ENCODE measurements at regions not wholly inside any gene's neighbourhood (a gene's known extent, or its start where the extent isn't known, plus 50 kb on each side); places are given as distances from the start of the nearest gene placed in this dataset.

DNA sequence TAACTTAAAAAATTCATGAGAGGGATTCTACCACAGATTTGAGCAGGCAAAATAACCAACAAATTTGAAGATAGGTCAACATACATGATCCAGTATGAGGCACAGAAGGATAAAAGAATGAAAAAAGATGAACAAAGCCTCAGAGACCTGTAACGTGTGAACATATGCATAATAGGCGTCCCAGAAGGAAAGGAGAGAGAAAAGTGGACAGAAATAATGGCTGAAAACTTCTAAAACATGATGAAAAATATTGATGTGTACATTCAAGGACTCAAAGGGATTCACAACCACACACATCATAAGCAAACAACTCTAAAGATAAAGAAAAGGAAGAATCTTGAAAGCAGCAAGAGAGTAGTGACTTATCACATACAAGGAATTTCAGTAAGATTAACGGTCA, 100.1 kb upstream of the PARD3B start:
- FAIRE-seq: no peak

GRCh38 chr2:204447722-204448121, 97.6 kb upstream of the PARD3B start:
- no peak for FAIRE-seq

DNA sequence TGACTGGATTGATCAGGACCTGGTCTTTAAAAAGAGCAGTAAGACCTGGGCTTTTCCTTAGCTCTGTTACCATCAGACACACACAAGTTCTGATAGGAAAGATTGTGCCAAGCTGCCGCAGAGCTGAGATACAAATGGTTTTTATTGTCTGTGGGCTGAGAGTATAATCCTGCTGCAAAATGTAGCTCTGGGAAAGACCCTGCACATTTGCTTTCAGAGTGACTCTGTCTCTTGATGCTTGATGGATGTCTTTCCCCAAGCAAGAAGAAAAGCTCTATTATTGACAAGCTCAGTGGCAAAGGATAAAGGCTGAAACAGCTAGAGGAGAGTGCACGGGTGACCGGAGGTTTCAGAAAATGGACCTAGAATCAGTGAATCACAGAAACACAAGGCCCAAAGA, 95.3 kb upstream of the PARD3B start:
- FAIRE-seq: no peak

- no peak for FAIRE-seq
These were observed 93.5 kb upstream of the PARD3B start for GRCh38 chr2:204451766-204452165.

- no peak for FAIRE-seq
These were observed 92.7 kb upstream of the PARD3B start for GRCh38 chr2:204452464-204453023.

DNA sequence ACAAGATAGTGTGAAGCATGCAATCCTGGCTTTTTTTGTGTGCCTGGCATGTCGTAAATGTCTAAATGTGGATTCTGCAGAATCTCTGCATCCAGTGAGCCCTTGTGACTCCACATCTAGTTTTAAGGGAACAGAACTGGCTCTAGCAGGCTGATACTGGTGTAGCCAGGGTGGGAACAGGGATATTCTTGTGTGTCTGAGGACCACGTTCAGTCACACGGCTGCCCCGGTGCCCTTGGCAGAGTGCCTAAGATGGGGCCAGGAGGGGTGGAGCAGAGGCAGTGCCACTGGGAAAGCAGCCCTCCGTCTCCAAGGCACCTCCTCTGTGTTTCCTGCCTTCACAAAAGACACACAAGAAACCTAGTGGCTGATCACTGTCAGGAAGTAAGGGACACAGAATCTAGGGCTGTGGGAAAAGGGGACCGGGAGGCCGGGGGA, 91.5 kb upstream of the PARD3B start:
- FAIRE-seq: no peak

DNA sequence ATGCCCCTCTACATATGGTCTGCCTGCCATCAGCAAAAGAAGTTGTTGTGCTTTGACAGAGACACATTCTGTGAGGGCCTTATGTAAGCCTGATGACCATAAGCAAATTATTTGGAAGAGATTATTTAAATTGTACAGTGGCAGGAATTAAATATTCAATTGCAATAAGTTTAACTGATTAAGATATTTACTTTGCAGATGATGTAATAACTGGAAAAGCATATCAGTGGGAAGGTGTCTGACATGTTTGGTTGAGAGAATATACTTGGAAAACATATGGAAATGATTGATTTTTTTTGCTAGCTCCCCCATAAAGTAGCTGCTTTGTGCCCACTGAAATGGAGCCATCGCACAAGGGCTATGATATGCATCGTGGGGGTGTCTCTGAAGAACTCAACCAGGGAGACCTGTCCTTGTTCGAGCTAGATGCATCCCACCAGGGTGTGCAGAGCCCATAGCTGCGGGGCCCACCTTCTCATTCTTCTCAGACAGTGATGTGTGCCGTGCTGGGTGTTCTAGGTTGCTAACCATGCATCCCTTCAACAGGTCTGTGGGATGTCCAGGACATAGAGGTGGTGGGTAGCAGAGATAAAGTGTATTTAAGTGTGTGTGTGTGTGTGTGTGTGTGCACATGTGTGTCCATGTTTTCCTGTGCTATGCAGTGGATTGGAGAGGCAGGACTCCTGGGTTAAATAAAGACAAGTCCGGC, 90.4 kb upstream of the PARD3B start:
- FAIRE-seq: no peak

- FAIRE-seq: no peak
These were observed 76.4 kb upstream of the PARD3B start for GRCh38 chr2:204468746-204469429.

GRCh38 chr2:204470178-204470620, 75.1 kb upstream of the PARD3B start:
- FAIRE-seq: no peak

DNA sequence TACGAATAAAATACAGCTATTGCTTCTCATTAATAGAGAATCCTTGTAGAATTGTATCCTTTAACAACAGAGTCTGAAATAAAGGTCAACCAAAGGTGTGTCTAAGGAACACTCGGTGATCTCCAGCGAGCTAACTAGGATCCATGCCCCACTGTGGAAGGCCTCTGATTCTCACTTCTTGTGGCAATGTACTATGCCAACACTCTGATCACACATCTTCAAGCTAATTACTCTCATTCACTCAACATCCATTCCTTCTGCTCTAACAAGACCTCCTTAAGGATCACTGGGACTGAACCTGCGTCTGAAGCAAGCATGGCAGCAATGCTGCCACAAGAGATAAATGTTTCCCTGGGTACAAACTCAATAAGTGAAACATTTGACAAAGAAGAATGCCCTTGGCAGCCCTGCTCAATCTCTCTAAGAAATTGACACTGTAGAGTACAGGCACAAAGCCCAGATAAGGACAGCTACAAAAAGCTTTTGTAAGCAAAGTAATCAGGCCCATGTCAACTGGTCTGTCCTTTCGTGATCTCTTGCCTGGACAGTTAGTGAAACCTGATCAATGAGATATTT, 74.6 kb upstream of the PARD3B start:
- no peak for FAIRE-seq

DNA sequence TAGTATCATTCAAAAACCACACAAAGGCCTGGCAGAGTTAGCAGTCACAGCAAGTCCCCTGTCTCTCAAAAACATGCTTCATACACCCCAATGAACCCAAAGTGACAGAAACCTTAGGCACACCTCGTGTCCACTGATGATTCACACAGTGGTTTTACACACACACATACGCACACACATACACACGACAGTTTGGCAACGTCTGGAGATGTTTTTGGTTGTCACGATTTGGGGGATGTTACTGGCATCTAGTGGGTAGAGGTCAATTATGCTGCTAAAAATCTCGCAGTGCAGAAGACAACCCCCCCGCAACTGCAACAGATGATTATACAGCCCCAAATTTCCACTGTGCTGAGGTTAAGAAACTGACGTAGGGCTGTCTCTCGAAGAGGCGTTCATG, 72.9 kb upstream of the PARD3B start:
- no peak for FAIRE-seq

DNA sequence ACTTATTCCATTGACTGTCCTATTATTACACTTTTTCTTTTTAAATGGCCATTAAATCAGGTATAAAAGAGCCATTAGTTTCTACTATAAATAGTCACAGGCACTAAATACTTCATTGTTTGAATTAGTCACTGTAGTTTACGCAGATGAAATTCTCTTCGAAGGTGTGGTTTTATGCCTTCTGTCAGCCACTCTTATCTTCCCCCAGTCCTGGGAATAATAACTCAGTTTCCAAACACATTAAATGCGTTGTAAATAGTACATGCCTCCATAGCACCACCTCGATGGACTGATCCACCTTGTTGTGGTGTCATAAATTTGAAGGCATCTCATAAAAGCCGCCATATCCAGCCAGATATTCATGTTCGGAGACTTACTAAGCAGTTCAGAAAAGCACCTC, 72.1 kb upstream of the PARD3B start:
- no peak for FAIRE-seq

- FAIRE-seq: no peak
These were observed 69.9 kb upstream of the PARD3B start for GRCh38 chr2:204475399-204475798.

- no peak for FAIRE-seq
These were observed 67.8 kb upstream of the PARD3B start for GRCh38 chr2:204477358-204477950.

DNA sequence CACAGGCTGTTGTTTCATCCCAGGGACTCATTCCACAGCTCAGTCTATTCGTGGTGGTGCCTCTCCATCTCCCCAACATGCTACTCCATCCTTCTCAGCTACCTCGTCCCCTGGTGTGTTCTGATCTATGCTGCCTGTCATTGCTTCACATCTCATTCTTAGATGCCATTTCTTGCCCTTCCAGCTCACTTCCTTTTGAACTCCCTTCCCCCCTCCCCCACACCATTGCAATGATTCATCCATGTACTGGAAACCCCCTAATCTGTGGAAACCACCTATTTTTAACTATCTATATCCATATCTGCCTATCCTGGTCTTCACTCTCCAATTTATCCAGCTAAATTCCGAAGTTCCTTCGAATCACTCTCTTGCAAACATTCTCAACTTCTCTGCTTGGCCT, 65.7 kb upstream of the PARD3B start:
- FAIRE-seq: no peak

DNA sequence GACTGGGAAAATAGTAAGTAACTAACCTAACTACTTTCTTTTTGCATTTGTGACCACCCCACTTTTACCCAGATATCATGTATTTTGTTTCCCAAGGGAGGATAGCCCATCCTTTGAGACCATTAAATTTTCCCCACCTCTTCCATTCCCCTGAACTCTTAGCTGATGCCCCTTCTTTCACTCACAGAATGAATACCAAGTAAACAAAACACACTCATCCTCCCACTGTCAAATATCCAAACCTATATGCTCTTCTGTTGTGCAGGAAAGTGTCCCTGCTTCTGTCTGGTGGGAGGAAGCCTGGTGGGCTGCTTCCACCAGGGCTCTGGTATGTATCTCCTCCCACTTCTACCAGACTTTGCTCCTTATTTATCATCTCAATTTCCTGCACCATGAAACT, 64.6 kb upstream of the PARD3B start:
- FAIRE-seq: no peak

GRCh38 chr2:204483608-204484081, 61.6 kb upstream of the PARD3B start:
- no peak for FAIRE-seq

GRCh38 chr2:204486321-204486720, 59.0 kb upstream of the PARD3B start:
- FAIRE-seq: no peak

GRCh38 chr2:204486805-204487204, 58.5 kb upstream of the PARD3B start:
- no peak for FAIRE-seq

DNA sequence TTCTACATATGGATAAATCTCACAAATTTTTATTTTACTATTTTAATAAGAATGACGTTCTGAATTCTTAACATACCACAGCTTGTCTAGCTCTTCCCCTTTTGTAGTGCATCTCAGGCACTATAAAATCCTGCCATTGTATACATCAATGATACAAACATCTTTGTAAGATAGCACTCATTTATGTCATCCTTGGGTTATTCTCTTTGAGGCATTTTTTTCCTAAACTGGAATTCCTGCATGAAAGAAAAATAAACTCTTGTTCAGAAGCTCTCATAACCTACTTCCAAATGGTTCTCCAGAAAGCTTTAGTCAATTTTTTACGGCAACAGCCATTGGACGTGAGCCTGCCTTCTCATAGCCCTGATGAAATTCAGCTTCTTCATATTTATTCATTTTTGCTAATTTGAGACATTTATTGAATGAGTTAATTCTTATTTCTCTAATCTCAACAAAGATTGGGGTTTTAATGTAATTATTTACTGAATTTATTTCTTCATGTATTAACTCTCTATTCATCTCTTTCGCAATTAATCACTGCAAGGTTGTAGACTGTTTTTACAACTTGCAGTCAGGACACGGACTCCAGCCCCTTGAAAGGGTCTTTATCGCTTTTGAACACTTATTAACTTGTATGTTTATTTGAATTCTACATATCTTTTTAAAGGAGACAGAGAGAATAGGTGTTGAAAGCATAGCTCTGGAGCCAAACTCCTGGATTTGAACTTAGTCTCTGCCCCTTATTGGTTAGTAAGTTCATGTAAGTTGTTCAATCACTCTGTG, 57.6 kb upstream of the PARD3B start:
- FAIRE-seq: no peak

DNA sequence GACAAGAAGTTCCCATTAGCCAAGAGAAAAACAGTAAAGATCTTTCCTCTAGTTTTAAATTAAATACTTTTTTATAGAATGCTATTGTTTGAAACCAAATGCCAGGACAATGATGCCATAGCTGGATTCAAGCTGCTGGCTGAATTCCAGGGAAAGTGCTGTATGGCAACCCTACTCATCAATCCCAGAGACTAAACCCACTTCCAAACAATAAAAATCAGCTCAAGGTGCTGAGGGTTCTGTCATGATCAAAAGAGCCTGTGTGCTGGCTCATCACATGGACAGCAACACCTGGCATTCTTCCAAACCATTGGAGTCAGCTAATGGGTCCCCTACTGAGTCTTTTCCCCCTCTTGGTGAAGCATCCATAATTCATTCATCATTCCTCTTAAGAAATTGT, 53.7 kb upstream of the PARD3B start:
- FAIRE-seq: no peak

DNA sequence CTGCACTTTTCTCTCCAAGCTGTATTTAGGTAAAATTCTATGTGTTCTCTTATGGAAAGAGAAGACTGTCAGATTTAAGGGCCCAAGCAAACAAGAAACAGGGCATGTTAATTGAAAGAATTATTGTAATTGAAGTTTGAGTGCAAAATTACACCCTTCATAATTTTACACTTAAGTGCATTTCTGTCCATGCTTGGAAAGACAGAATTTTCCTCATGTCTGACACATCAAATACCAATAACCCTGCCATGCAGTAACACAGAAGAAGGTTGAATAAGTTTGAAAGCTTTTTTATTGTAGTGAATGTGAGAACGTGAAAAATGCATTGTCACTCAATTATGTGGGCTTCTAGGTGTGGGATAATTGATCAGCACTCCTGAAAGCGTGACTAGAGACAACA, 52.9 kb upstream of the PARD3B start:
- no peak for FAIRE-seq

DNA sequence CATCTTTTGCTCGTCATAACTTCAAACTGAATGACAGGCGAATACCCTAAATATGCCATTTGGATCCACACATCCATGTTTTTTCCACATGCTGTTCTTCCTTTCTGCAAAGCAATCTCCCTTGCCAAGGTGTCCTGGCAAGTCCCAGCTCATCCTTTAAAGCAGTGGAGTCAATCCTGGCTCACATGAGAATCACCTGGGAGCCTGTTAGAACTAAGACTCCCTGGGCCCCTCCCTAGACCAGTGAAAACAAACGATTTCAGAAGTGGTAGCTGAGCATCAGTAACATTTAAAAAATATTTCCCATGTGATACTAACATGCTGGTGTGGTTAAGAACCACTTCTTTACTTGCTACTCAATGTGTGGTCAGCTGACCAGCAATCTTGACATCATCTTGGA, 50.6 kb upstream of the PARD3B start:
- FAIRE-seq: no peak
